Loucy (cell line): ENCODE measurements at regions not wholly inside any gene's neighbourhood (a gene's known extent, or its start where the extent isn't known, plus 50 kb on each side); places are given as distances from the start of the nearest gene placed in this dataset.

Source experiments
- H2AFZ ChIP-seq: fragments of 200-600 bp; sonication (generic); 2 replicates; pipeline ENCODE4 v1.6.0; 2016; ENCODE audit warnings: antibody characterized with exemption, mild to moderate bottlenecking, low read length, moderate library complexity
- H3F3A ChIP-seq: fragments of 200-600 bp; 2 replicates; pipeline ENCODE4 v1.6.0; 2016; ENCODE audit warnings: antibody characterized with exemption, low read depth, mild to moderate bottlenecking
- H3K27me3 ChIP-seq: fragments of 200-600 bp; sonication (generic); 2 replicates; pipeline ENCODE4 v1.6.1; 2014; ENCODE audit warnings: low read length, mild to moderate bottlenecking; ENCODE audit not compliant: insufficient read depth, poor library complexity, severe bottlenecking
- H3K36me3 ChIP-seq: fragments of 200-600 bp; sonication (generic); 2 replicates; pipeline ENCODE4 v1.6.1; 2016; ENCODE audit warnings: low read length; ENCODE audit not compliant: insufficient read depth
- H3K4me1 ChIP-seq: fragments of 200-600 bp; sonication (generic); 2 replicates; pipeline ENCODE4 v1.5.1; 2014; ENCODE audit warnings: low read length, mild to moderate bottlenecking; ENCODE audit not compliant: insufficient read depth, poor library complexity, severe bottlenecking
- H3K4me2 ChIP-seq: fragments of 200-600 bp; sonication (generic); 2 replicates; pipeline ENCODE4 v1.6.0; 2014; ENCODE audit warnings: antibody characterized with exemption, low read length, low read depth, mild to moderate bottlenecking; ENCODE audit not compliant: poor library complexity, severe bottlenecking
- H3K4me3 ChIP-seq: fragments of 200-600 bp; sonication (generic); 2 replicates; pipeline ENCODE4 v1.5.1; 2014; ENCODE audit warnings: low read length, mild to moderate bottlenecking, mixed read lengths; ENCODE audit not compliant: poor library complexity, severe bottlenecking
- H3K79me2 ChIP-seq: fragments of 200-600 bp; sonication (generic); 2 replicates; pipeline ENCODE4 v1.6.1; 2014; ENCODE audit warnings: low read length; ENCODE audit not compliant: insufficient read depth
- H3K9ac ChIP-seq: fragments of 200-600 bp; sonication (generic); 2 replicates; pipeline ENCODE4 v1.6.0; 2014; ENCODE audit warnings: mild to moderate bottlenecking, low read depth, low read length, moderate library complexity; ENCODE audit not compliant: poor library complexity, severe bottlenecking
- H3K9me2 ChIP-seq: fragments of 200-600 bp; sonication (generic); replicated peaks from 2 replicates; pipeline ENCODE4 v1.6.1; 2016; ENCODE audit warnings: low read depth, low read length, mixed read lengths
- H3K9me3 ChIP-seq: fragments of 200-600 bp; sonication (generic); 2 replicates; pipeline ENCODE4 v1.6.1; 2014; ENCODE audit warnings: mild to moderate bottlenecking, antibody characterized with exemption, low read length, low read depth; ENCODE audit not compliant: insufficient read depth
- H4K20me1 ChIP-seq: fragments of 200-600 bp; sonication (generic); 2 replicates; pipeline ENCODE4 v1.6.0; 2014; ENCODE audit warnings: antibody characterized with exemption, low read length, mild to moderate bottlenecking; ENCODE audit not compliant: insufficient read depth, poor library complexity, severe bottlenecking
- EZH2phosphoT487 ChIP-seq: fragments of 200-600 bp; IDR thresholded peaks from 2 replicates; pipeline ENCODE4 v1.6.1; 2018; ENCODE audit warnings: antibody characterized with exemption, mild to moderate bottlenecking, moderate library complexity, borderline replicate concordance
- TF ChIP-seq, protein P1 (sequence below): fragments of 200-600 bp; sonication (generic); conservative IDR thresholded peaks from 2 replicates; pipeline ENCODE4 v1.5.1; 2014; ENCODE audit warnings: mild to moderate bottlenecking, antibody characterized with exemption, low read length

DNA sequence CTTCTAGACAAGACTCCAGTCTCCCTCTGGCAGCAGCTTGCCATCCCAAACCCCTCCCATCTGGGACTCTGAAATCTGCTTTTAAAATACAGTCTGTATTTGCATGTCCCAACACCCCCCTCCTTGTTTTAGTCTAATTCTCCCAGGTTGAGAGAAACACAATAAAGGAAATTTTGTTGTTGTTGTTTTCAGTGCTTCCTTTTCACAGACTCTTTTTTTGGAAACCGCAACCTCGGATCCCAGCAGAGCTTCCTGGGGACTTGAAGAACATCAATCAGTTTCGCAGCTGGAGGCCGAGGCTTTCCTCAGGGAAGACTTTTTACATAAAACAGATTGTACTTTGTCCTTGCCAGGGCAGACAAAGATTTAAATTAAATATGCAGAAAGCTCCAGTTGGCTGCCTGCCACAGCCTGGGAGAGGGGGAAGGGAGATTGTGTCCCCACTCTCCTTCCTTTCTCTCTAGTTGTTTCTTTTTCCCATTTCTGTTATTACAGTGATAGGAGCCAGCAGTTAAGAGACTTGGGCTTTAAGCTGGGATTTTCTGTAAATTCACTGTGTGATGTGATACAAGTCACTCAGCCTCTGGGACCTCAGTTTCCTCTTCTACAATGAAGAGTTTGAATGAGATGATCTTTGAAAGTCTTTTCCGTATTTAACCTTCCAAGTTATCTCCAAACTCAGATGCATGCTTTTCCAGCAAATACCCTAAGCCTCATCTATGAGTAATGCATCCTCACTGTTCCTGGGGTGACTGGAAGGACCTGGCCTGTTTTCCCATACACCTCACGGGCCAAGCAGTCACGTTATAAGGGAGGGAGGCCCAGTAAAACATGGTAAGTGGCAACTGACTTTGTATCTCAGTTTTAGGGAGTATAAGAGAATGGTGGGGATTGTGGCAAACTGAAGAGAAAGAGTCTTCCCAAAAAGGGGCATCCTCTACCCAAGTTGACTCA lies 192.3 kb downstream of the REEP3 start:
- Histone ChIP-seq H3K4me1 (no peaks in the 10 kb centered on the region), H3K9me3 (no peaks in the 10 kb centered on the region), H4K20me1 (no peaks in the 10 kb centered on the region), H3K9me2 (no peaks in the 10 kb centered on the region), H3K27me3 (no peaks in the 10 kb centered on the region), H3K4me2 (no peak overlapping the region), H3K4me3 (no peak overlapping the region), H3K79me2 (no peaks in the 10 kb centered on the region), H3F3A (no peaks in the 10 kb centered on the region), H3K9ac (no peak overlapping the region), H2AFZ (no peak overlapping the region), H3K36me3 (no peaks in the 10 kb centered on the region)
- no peak for TF ChIP-seq EZH2phosphoT487
- TF ChIP-seq, protein P1, sequence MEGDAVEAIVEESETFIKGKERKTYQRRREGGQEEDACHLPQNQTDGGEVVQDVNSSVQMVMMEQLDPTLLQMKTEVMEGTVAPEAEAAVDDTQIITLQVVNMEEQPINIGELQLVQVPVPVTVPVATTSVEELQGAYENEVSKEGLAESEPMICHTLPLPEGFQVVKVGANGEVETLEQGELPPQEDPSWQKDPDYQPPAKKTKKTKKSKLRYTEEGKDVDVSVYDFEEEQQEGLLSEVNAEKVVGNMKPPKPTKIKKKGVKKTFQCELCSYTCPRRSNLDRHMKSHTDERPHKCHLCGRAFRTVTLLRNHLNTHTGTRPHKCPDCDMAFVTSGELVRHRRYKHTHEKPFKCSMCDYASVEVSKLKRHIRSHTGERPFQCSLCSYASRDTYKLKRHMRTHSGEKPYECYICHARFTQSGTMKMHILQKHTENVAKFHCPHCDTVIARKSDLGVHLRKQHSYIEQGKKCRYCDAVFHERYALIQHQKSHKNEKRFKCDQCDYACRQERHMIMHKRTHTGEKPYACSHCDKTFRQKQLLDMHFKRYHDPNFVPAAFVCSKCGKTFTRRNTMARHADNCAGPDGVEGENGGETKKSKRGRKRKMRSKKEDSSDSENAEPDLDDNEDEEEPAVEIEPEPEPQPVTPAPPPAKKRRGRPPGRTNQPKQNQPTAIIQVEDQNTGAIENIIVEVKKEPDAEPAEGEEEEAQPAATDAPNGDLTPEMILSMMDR, result no peak

DNA sequence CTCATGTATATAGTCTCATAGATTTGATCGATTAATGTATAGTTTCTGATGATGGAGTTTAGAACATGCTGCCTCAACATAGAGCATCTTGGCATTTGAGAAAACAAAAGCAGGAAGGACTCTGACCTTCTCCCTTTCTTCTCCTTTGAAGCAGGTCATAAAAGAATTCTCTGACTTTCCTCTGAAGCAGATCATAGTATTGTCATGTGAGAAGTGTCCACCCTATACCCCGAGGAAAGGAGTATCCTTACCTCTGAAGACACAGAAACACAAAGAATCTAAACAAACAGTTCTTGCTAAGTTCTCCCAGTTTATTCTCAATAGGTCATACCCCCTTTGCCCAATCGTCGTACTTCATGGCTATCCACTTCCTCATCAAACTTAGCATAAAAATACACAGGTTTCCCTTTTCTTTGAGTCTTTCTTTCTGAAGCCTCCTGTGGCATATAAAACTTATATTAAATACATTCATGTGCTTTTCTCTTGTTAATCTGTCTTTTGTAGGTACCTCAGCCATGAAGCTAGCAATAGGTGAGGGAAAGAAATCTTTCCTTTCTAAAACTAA lies 194.9 kb downstream of the REEP3 start:
- Histone ChIP-seq H2AFZ (peak overlapping the region; percentile 68; the same call in 1 of the 2 replicates), H3K36me3 (no peaks in the 10 kb centered on the region), H4K20me1 (no peaks in the 10 kb centered on the region), H3K79me2 (no peaks in the 10 kb centered on the region), H3K27me3 (no peaks in the 10 kb centered on the region), H3K9ac (no peak overlapping the region), H3K4me2 (no peak overlapping the region), H3K9me2 (no peaks in the 10 kb centered on the region), H3K9me3 (no peaks in the 10 kb centered on the region), H3K4me1 (no peaks in the 10 kb centered on the region), H3F3A (no peaks in the 10 kb centered on the region), H3K4me3 (no peak overlapping the region)
- TF ChIP-seq EZH2phosphoT487, result no peak
- TF ChIP-seq, protein P1, result no peak

DNA sequence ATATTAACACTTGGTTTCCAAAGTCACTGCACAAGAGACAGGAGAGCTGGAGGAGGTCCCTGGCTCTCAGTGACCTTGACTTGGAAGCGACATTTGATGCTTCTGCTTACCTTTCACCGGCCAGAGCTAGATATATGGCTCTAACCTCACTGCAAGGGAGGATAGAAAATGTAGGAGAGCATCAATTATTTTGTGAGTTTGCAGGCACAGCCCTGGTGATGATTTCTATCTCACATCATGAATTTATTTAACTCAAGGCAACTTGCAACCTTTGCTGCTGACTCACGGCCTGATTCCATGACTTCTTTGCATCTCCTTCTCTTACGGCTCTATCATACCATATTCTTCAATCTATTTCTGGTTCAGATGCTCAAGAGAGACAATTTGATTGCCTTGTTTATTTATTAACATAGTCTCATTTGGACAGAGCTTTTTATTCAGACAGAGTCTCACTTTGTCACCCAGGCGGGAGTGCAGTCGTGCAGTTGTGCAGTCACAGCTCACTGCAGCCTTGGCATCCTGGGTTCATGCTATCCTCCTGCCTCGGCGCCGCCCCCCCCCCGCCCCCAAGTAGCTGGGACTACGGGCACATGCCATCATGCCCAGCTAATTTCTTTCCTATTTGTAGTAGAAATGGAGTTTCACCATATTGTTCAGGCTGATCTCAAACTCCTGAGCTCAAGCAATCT lies 196.0 kb downstream of the REEP3 start:
- no peaks in the 10 kb centered on the region for H3K9me3 ChIP-seq
- no peak overlapping the region for H2AFZ ChIP-seq
- H3K4me1 ChIP-seq, result no peaks in the 10 kb centered on the region
- no peaks in the 10 kb centered on the region for H4K20me1 ChIP-seq
- no peak overlapping the region for H3K4me2 ChIP-seq
- TF ChIP-seq, protein P1, result no peak
- TF ChIP-seq EZH2phosphoT487, result no peak
- no peaks in the 10 kb centered on the region for H3K9me2 ChIP-seq
- H3K4me3 ChIP-seq, result no peak overlapping the region
- H3F3A ChIP-seq, result no peaks in the 10 kb centered on the region
- H3K79me2 ChIP-seq, result no peaks in the 10 kb centered on the region
- no peak overlapping the region for H3K9ac ChIP-seq
- no peaks in the 10 kb centered on the region for H3K27me3 ChIP-seq
- no peaks in the 10 kb centered on the region for H3K36me3 ChIP-seq
